ENCODE measurements at regions not wholly inside any gene's neighbourhood (a gene's known extent, or its start where the extent isn't known, plus 50 kb on each side); places are given as distances from the start of the nearest gene placed in this dataset.

GRCh38 chr3:64397573-64397972 lies 172.3 kb upstream of the PRICKLE2 start:
- Histone ChIP-seq H3K36me3 (ENCODE audit: insufficient read depth, low read length) (no peaks in the 10 kb centered on the region), H3K4me3 (ENCODE audit: low read length) (no peak overlapping the region), H3K27me3 (ENCODE audit: insufficient read depth, low read length, poor library complexity, severe bottlenecking) (peaks cover 3% of the 10 kb centered on the region), H3K27ac (ENCODE audit: low read depth, low read length) (no peak overlapping the region), H3K4me1 (ENCODE audit: insufficient read depth, low read length) (no peaks in the 10 kb centered on the region), H3K9me3 (ENCODE audit: low read length) (no peaks in the 10 kb centered on the region)
- no peak for DNase-seq
- H3K9me3 Mint-ChIP-seq = no peaks in the 10 kb centered on the region
- no peaks in the 10 kb centered on the region for H3K4me1 Mint-ChIP-seq
- no peaks in the 10 kb centered on the region for H3K27me3 Mint-ChIP-seq
- CTCF ChIA-PET = no interaction called here
- H3K27ac Mint-ChIP-seq = no peak overlapping the region
- no peak overlapping the region for H3K4me3 Mint-ChIP-seq
- H3K36me3 Mint-ChIP-seq = no peaks in the 10 kb centered on the region
- POLR2A ChIA-PET = no interaction called here

- POLR2A ChIA-PET = no interaction called here
- H3K27me3 Mint-ChIP-seq = no peaks in the 10 kb centered on the region
- H3K4me1 ChIP-seq (ENCODE audit: insufficient read depth, low read length) = no peaks in the 10 kb centered on the region
- H3K27me3 ChIP-seq (ENCODE audit: insufficient read depth, low read length, poor library complexity, severe bottlenecking) = peaks cover 3% of the 10 kb centered on the region
- H3K36me3 ChIP-seq (ENCODE audit: insufficient read depth, low read length) = no peaks in the 10 kb centered on the region
- no peak overlapping the region for H3K4me3 ChIP-seq (ENCODE audit: low read length)
- no peak overlapping the region for H3K4me3 Mint-ChIP-seq
- H3K9me3 ChIP-seq (ENCODE audit: low read length) = no peaks in the 10 kb centered on the region
- no peak overlapping the region for H3K27ac Mint-ChIP-seq
- H3K27ac ChIP-seq (ENCODE audit: low read depth, low read length) = no peak overlapping the region
- no peaks in the 10 kb centered on the region for H3K9me3 Mint-ChIP-seq
- H3K36me3 Mint-ChIP-seq = no peaks in the 10 kb centered on the region
- CTCF ChIA-PET = no interaction called here
- no peaks in the 10 kb centered on the region for H3K4me1 Mint-ChIP-seq
- no peak for DNase-seq
Measured at GRCh38 chr3:64395490-64395889, 170.2 kb upstream of the PRICKLE2 start.

- Mint-ChIP-seq H3K27ac (no peak overlapping the region), H3K4me3 (no peak overlapping the region), H3K4me1 (no peaks in the 10 kb centered on the region), H3K36me3 (no peaks in the 10 kb centered on the region), H3K27me3 (no peaks in the 10 kb centered on the region), H3K9me3 (no peaks in the 10 kb centered on the region)
- no peak for DNase-seq
- ChIA-PET POLR2A (no interaction called here), CTCF (interaction anchor here (1.3 kb wide), 1 partner anchor 8 kb away, joined by 3 read pairs; no protein-coding TSS in a partner anchor)
- no peaks in the 10 kb centered on the region for H3K4me1 ChIP-seq (ENCODE audit: insufficient read depth, low read length)
- H3K27ac ChIP-seq (ENCODE audit: low read depth, low read length) = no peak overlapping the region
- no peak overlapping the region for H3K4me3 ChIP-seq (ENCODE audit: low read length)
- H3K27me3 ChIP-seq (ENCODE audit: insufficient read depth, low read length, poor library complexity, severe bottlenecking) = peaks cover 3% of the 10 kb centered on the region
- no peaks in the 10 kb centered on the region for H3K9me3 ChIP-seq (ENCODE audit: low read length)
- no peaks in the 10 kb centered on the region for H3K36me3 ChIP-seq (ENCODE audit: insufficient read depth, low read length)
Measured at GRCh38 chr3:64393193-64393592, 167.9 kb upstream of the PRICKLE2 start.

- H3K27me3 Mint-ChIP-seq = peaks cover 0 to 4% of the 10 kb centered on the region in 2 donors
- H3K4me1 Mint-ChIP-seq = no peaks in the 10 kb centered on the region
- Histone ChIP-seq H3K4me1 (ENCODE audit: insufficient read depth, low read length) (no peaks in the 10 kb centered on the region), H3K27me3 (ENCODE audit: insufficient read depth, low read length, poor library complexity, severe bottlenecking) (peaks cover 3% of the 10 kb centered on the region), H3K27ac (ENCODE audit: low read depth, low read length) (no peak overlapping the region), H3K36me3 (ENCODE audit: insufficient read depth, low read length) (no peaks in the 10 kb centered on the region), H3K9me3 (ENCODE audit: low read length) (no peaks in the 10 kb centered on the region), H3K4me3 (ENCODE audit: low read length) (no peak overlapping the region)
- H3K4me3 Mint-ChIP-seq = no peak overlapping the region
- no peaks in the 10 kb centered on the region for H3K36me3 Mint-ChIP-seq
- H3K9me3 Mint-ChIP-seq = no peaks in the 10 kb centered on the region
- no peak for DNase-seq
- ChIA-PET POLR2A (no interaction called here), CTCF (interaction anchor here (1.3 kb wide), 1 partner anchor 9 kb away, joined by 3 read pairs; no protein-coding TSS in a partner anchor)
- H3K27ac Mint-ChIP-seq = no peak overlapping the region
Measured at GRCh38 chr3:64392001-64392400, 166.7 kb upstream of the PRICKLE2 start.

GRCh38 chr3:64390893-64391292 lies 165.6 kb upstream of the PRICKLE2 start:
- POLR2A ChIA-PET = no interaction called here
- H3K27me3 Mint-ChIP-seq = peaks cover 0 to 8% of the 10 kb centered on the region in 2 donors
- no peak overlapping the region for H3K27ac Mint-ChIP-seq
- no peaks in the 10 kb centered on the region for H3K36me3 ChIP-seq (ENCODE audit: insufficient read depth, low read length)
- no peaks in the 10 kb centered on the region for H3K9me3 Mint-ChIP-seq
- H3K27ac ChIP-seq (ENCODE audit: low read depth, low read length) = no peak overlapping the region
- H3K4me1 Mint-ChIP-seq = no peaks in the 10 kb centered on the region
- no peaks in the 10 kb centered on the region for H3K27me3 ChIP-seq (ENCODE audit: insufficient read depth, low read length, poor library complexity, severe bottlenecking)
- H3K9me3 ChIP-seq (ENCODE audit: low read length) = no peaks in the 10 kb centered on the region
- no peak overlapping the region for H3K4me3 Mint-ChIP-seq
- H3K4me1 ChIP-seq (ENCODE audit: insufficient read depth, low read length) = no peaks in the 10 kb centered on the region
- CTCF ChIA-PET = no interaction called here
- H3K4me3 ChIP-seq (ENCODE audit: low read length) = no peak overlapping the region
- no peaks in the 10 kb centered on the region for H3K36me3 Mint-ChIP-seq
- no peak for DNase-seq

GRCh38 chr3:64388886-64389285 lies 163.6 kb upstream of the PRICKLE2 start:
- Mint-ChIP-seq H3K36me3 (no peaks in the 10 kb centered on the region), H3K27me3 (peaks cover 0 to 8% of the 10 kb centered on the region in 2 donors), H3K4me3 (no peak overlapping the region), H3K4me1 (no peaks in the 10 kb centered on the region), H3K27ac (no peak overlapping the region), H3K9me3 (peaks cover 0 to 4% (median 0%) of the 10 kb centered on the region in 5 donors)
- ChIA-PET POLR2A (no interaction called here), CTCF (interaction anchor here (1.3 kb wide), 1 partner anchor 19 kb away, joined by 3 read pairs; no protein-coding TSS in a partner anchor)
- no peak overlapping the region for H3K4me3 ChIP-seq (ENCODE audit: low read length)
- H3K36me3 ChIP-seq (ENCODE audit: insufficient read depth, low read length) = no peaks in the 10 kb centered on the region
- no peak for DNase-seq
- no peak overlapping the region for H3K27ac ChIP-seq (ENCODE audit: low read depth, low read length)
- H3K4me1 ChIP-seq (ENCODE audit: insufficient read depth, low read length) = no peaks in the 10 kb centered on the region
- H3K9me3 ChIP-seq (ENCODE audit: low read length) = no peaks in the 10 kb centered on the region
- no peaks in the 10 kb centered on the region for H3K27me3 ChIP-seq (ENCODE audit: insufficient read depth, low read length, poor library complexity, severe bottlenecking)

GRCh38 chr3:64387688-64388087 lies 162.4 kb upstream of the PRICKLE2 start:
- Histone ChIP-seq H3K27ac (ENCODE audit: low read depth, low read length) (no peak overlapping the region), H3K4me1 (ENCODE audit: insufficient read depth, low read length) (no peaks in the 10 kb centered on the region), H3K4me3 (ENCODE audit: low read length) (no peak overlapping the region), H3K27me3 (ENCODE audit: insufficient read depth, low read length, poor library complexity, severe bottlenecking) (no peaks in the 10 kb centered on the region), H3K36me3 (ENCODE audit: insufficient read depth, low read length) (no peaks in the 10 kb centered on the region), H3K9me3 (ENCODE audit: low read length) (no peaks in the 10 kb centered on the region)
- no peak overlapping the region for H3K27ac Mint-ChIP-seq
- H3K9me3 Mint-ChIP-seq = peaks cover 0 to 4% (median 0%) of the 10 kb centered on the region in 5 donors
- no peaks in the 10 kb centered on the region for H3K36me3 Mint-ChIP-seq
- DNase-seq = no peak
- no peaks in the 10 kb centered on the region for H3K4me1 Mint-ChIP-seq
- H3K27me3 Mint-ChIP-seq = peaks cover 0 to 8% of the 10 kb centered on the region in 2 donors
- peak overlapping the region in 1 of 7 donors; percentile 2 for H3K4me3 Mint-ChIP-seq
- CTCF ChIA-PET = no interaction called here
- POLR2A ChIA-PET = no interaction called here

- Histone ChIP-seq H3K36me3 (ENCODE audit: insufficient read depth, low read length) (no peaks in the 10 kb centered on the region), H3K9me3 (ENCODE audit: low read length) (no peaks in the 10 kb centered on the region), H3K27ac (ENCODE audit: low read depth, low read length) (no peak overlapping the region), H3K27me3 (ENCODE audit: insufficient read depth, low read length, poor library complexity, severe bottlenecking) (no peaks in the 10 kb centered on the region), H3K4me1 (ENCODE audit: insufficient read depth, low read length) (no peaks in the 10 kb centered on the region), H3K4me3 (ENCODE audit: low read length) (no peak overlapping the region)
- H3K4me1 Mint-ChIP-seq = no peaks in the 10 kb centered on the region
- H3K4me3 Mint-ChIP-seq = no peak overlapping the region
- no peaks in the 10 kb centered on the region for H3K36me3 Mint-ChIP-seq
- POLR2A ChIA-PET = no interaction called here
- DNase-seq = no peak
- H3K9me3 Mint-ChIP-seq = peaks cover 0 to 4% (median 0%) of the 10 kb centered on the region in 5 donors
- no peak overlapping the region for H3K27ac Mint-ChIP-seq
- CTCF ChIA-PET = no interaction called here
- peaks cover 0 to 8% of the 10 kb centered on the region in 2 donors for H3K27me3 Mint-ChIP-seq
Measured at GRCh38 chr3:64385277-64385676, 160.0 kb upstream of the PRICKLE2 start.

GRCh38 chr3:64384561-64384960 lies 159.3 kb upstream of the PRICKLE2 start:
- no peak for DNase-seq
- H3K36me3 ChIP-seq (ENCODE audit: insufficient read depth, low read length) = no peaks in the 10 kb centered on the region
- Mint-ChIP-seq H3K4me1 (no peaks in the 10 kb centered on the region), H3K9me3 (peaks cover 0 to 4% (median 0%) of the 10 kb centered on the region in 5 donors), H3K27ac (no peak overlapping the region), H3K36me3 (no peaks in the 10 kb centered on the region), H3K4me3 (no peak overlapping the region), H3K27me3 (peaks cover 0 to 8% of the 10 kb centered on the region in 2 donors)
- H3K4me3 ChIP-seq (ENCODE audit: low read length) = no peak overlapping the region
- ChIA-PET POLR2A (no interaction called here), CTCF (no interaction called here)
- H3K9me3 ChIP-seq (ENCODE audit: low read length) = no peaks in the 10 kb centered on the region
- no peak overlapping the region for H3K27ac ChIP-seq (ENCODE audit: low read depth, low read length)
- H3K4me1 ChIP-seq (ENCODE audit: insufficient read depth, low read length) = no peaks in the 10 kb centered on the region
- no peaks in the 10 kb centered on the region for H3K27me3 ChIP-seq (ENCODE audit: insufficient read depth, low read length, poor library complexity, severe bottlenecking)
